ENCODE measurements at regions not wholly inside any gene's neighbourhood (a gene's known extent, or its start where the extent isn't known, plus 50 kb on each side); places are given as distances from the start of the nearest gene placed in this dataset.

GRCh38 chr6:104321301-104321700, 538.4 kb downstream of the HACE1 start:
- DNase-seq (ENCODE audit: low spot score) = no peak

- DNase-seq (ENCODE audit: low spot score) = no peak
Measured at GRCh38 chr6:104320896-104321295, 538.8 kb downstream of the HACE1 start.

DNA sequence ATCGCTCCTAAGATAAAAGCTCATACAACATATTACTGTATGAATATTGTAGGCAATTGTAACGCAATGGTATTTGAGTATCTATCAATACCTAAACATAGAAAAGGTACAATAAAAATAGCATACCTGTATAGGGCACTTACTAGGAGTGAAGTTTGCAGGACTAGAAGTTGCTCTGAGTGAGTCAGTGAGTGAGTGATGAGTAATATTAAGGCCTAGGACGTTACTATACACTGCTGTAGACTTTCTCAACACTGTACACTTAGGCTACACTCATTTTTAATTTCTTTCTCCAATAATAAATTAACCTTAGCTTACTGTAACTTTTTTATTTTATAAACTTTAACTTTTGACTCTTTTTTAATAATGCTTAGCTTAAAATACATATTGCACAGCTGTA, 546.9 kb downstream of the HACE1 start:
- DNase-seq (ENCODE audit: low spot score) = no peak

- no peak for DNase-seq (ENCODE audit: low spot score)
Measured at GRCh38 chr6:104306211-104306610, 553.5 kb downstream of the HACE1 start.

DNA sequence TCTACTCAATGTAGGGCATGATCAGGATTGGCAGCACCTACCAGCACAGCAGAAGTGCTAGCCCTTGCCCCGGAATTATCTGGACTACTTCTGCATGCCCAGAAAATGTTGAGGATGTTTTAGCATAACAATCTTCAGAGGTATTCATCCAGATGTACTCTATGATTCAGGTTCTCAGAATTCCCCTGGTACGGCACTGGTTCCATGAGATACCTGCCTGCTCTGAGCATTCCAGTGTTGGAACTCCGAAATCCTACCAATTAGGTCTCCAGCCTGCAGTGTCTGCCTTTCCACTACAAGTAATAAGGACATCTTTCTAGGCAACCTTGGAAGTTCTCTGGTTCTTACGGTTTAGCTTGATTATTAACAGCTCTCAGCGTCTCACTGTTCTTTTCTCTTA, 554.5 kb downstream of the HACE1 start:
- DNase-seq (ENCODE audit: low spot score) = no peak

GRCh38 chr6:104301951-104302350, 557.8 kb downstream of the HACE1 start:
- peak; percentile 66 for DNase-seq (ENCODE audit: low spot score)

DNA sequence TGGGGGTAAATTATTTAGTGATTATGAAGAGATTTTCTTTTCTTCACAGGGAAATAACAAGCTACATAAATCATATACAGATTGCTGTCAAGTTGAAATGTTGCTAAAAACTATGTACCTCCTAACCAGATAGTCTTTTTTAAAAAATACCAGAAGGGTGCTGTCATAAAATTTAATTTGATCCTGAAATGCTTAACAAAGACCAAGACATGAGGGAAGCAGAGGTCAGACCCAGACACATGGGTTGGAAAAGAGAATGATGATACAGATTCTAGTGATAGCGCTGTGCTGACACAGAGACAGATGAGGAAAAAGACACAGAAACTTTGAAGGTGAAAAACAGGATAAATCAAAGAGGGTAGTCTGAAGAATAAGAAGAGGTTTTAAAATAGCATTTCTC, 573.1 kb downstream of the HACE1 start:
- no peak for DNase-seq (ENCODE audit: low spot score)

- DNase-seq (ENCODE audit: low spot score) = no peak
Measured at GRCh38 chr6:104284872-104285271, 574.8 kb downstream of the HACE1 start.

GRCh38 chr6:104282581-104282980, 577.1 kb downstream of the HACE1 start:
- DNase-seq (ENCODE audit: low spot score) = no peak

DNA sequence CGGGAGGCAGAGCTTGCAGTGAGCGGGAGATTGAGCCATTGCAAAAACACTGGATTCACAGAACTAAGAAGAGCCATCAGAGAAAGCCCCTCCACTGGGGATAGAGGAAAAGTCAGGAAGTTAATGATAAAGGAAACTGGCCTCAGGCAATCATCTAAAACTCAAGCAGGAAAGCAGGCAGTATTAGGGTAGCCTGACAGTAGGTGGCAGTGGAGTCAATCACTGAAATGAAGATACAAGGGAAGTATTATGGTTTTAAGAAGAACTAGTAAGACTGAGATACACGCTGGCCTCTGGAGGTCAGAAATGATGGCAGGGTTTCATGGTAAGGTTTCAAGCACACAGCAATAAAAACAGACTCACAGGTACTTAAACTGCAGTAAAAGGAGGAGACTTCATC, 578.3 kb downstream of the HACE1 start:
- DNase-seq (ENCODE audit: low spot score) = no peak

- no peak for DNase-seq (ENCODE audit: low spot score)
Measured at GRCh38 chr6:104268389-104268788, 591.3 kb downstream of the HACE1 start.

GRCh38 chr6:104266922-104267321, 592.8 kb downstream of the HACE1 start:
- no peak for DNase-seq (ENCODE audit: low spot score)

DNA sequence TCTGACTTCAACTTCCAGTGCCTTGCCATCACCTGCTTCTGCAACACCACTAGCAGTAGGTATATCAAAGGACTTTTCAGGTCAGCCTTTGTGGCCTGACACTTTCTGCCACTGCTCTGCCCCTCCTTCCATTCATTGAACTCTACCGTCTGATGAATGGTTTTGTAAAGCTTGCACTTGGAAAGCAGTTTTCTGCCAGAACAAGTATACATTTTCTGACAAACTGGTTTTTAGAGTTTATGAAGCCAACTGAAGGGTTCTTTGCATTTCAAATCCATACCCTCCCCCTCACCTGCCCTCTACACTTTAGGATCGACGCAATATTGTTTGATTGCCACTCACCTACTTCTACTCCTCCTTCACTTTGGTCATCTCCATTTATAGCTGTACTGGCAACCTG, 603.1 kb downstream of the HACE1 start:
- DNase-seq (ENCODE audit: low spot score) = no peak

DNA sequence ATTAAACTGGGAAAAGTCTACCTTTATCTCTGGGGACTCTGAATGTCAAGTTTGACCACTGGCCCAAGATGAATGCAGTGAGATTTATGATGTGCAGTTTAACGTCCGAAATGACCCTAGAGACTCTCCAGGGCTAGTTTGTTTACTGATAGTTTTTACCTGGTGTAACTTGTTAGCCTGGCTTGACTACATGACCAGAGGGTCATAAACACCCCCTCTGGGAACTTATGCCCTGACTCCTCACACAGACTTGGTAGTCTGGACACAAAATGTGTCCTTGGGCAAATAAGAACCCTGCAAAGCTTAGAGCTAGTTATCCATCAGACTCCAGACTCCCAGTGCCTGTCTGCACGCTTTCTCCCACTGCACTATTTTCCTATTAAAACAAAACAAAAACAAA, 606.5 kb downstream of the HACE1 start:
- no peak for DNase-seq (ENCODE audit: low spot score)

DNA sequence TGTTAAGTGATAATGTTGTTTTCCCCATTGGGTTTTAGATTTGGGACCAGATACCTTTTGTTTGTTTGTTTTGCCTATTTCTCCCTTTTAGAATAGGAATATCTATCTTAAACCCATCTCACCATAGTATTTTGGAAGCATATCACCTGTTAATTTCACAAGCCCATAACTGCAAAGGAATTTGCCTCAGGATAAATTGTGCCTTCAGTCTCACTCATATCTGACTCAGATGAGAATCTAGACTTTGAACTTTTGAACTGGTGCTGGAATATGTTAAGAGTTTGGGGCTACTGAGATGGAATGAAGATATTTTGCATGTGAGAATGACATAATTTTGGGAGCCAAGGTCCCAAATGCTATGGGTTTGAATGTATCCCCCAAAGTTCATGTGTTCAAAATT, 607.4 kb downstream of the HACE1 start:
- no peak for DNase-seq (ENCODE audit: low spot score)

GRCh38 chr6:104251651-104252050, 608.1 kb downstream of the HACE1 start:
- no peak for DNase-seq (ENCODE audit: low spot score)

DNA sequence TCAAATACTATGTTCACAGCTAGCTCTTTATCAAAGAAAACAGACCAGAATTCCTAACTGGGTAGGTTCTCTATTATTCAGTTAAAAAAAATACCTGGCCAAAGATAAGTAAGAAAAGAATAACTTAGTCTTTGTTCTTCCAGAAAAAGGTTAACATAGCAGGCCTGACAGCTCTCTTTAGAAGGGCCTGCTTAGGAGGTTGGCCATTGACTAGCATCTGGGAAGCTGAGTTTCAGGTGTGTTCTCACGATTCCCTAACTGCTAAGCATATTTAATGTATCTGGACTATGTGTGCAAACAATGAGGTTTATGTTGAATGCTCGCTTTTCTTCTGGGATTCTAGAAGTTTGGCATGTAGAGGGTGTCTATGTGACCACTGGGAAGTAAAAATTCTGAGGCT, 618.9 kb downstream of the HACE1 start:
- no peak for DNase-seq (ENCODE audit: low spot score)

DNA sequence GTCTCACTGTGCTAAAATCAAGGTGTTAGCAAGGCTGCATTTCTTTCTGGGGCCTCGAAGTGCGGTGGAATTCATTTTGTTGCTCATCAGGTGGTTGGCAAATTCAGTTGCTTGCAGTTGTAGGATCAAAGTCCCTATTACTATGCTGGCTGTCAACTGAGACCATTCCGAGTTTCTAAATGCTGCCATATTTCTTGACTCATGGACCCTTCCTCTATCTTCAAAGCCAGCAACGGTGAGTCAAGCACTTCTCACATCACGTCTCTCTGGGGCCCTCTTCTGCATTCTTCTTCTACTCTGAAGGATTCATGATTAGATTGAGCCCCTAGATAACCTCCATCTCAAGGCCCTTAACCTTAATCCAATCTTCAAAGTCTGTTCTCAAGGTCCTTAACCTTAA, 619.7 kb downstream of the HACE1 start:
- DNase-seq (ENCODE audit: low spot score) = no peak

GRCh38 chr6:104229057-104229456, 630.7 kb downstream of the HACE1 start:
- no peak for DNase-seq (ENCODE audit: low spot score)

GRCh38 chr6:104227508-104227907, 632.2 kb downstream of the HACE1 start:
- DNase-seq (ENCODE audit: low spot score) = no peak

DNA sequence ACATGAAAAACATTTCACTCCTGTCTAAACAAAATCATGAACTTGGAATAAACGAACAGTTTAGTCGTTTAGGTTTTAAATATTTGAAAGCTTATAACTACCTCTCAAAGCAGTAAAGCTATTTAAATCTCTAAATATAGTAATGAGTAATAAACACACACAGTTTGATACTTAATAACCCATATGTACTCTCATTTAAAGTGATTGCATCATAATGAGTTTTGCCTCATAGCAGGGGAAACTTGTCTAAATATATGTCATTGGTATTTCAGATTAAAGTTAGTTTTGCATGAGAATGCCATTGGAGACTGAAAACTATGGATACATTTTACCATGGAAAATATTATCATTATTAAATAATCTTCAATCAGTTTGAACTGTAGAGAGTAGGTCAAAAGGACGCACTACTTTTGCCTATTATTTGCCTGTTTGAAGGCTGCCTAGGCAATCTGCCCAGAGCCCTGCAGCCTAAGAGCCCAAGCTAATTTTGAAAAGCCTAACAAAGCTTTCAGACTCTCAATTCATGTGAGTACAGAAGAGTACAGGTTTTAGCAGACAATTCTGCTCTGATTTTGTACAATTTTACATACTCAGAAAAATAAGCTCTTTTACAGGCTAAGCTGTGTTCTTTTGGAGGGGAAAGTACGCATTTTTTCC, 632.8 kb downstream of the HACE1 start:
- no peak for DNase-seq (ENCODE audit: low spot score)

GRCh38 chr6:104218116-104218515, 641.6 kb downstream of the HACE1 start:
- no peak for DNase-seq (ENCODE audit: low spot score)

GRCh38 chr6:104214901-104215300, 644.8 kb downstream of the HACE1 start:
- no peak for DNase-seq (ENCODE audit: low spot score)

DNA sequence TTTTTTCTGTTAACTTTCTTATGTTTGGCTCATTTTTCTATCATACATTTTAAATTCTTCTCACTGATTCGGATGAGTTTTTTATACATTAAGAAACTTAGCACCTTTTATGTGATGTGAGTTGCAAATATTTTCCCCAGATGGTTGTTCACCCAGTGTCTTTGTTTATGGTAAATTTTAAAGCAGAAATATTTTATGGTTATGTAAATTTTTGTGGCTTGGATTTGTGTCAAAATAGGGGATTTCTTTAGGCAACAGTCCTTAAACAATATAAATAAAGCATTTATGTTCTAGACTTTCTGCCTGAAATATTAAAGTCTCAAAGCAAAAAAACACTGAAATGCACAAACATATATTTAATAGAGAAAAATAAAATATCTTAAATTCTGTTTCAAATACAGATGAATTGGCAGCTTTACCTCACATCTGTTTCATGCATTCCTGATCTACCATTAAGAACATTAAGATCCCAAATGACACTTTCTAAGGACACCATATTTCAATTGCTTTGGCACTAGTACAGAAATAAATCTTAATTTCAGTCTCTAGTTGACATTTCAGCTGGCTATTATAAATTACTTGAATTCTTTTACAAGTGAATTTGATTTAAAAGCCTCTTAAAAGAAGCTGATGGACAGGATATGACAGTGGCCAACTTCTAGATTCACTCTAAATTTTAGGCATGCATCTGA, 646.6 kb downstream of the HACE1 start:
- no peak for DNase-seq (ENCODE audit: low spot score)
